HepG2 (cell line): ENCODE measurements at regions not wholly inside any gene's neighbourhood (a gene's known extent, or its start where the extent isn't known, plus 50 kb on each side); places are given as distances from the start of the nearest gene placed in this dataset.

Source experiments
- ATAC-seq: fragments of 200-7000 bp; cut with Tn5 transposase; 3 replicates; pipeline ENCODE4 v1.9.1; 2020; ENCODE audit warnings: mild to moderate bottlenecking, moderate library complexity
- BruUV-seq: library from RNA; stranded (reverse); fragments of 400-500 nt; replicated peaks from 2 replicates; lab custom pipeline; 2021; lab: Mats Ljungman, UMichigan
- CTCF ChIA-PET: fragments of 300-600 bp; formaldehyde crosslinking; extraction: SDS; loops from one replicate; lab custom pipeline; 2021; ENCODE audit warnings: low total read pairs, inconsistent platforms, low intra/inter-chr PET ratio; lab: Yijun Ruan, JAX
- POLR2A ChIA-PET: fragments of 350-600 bp; sonication (Branson Sonifier 250); formaldehyde crosslinking; loops from one replicate; lab custom pipeline; 2020; ENCODE audit warnings: antibody characterized with exemption, inconsistent platforms; lab: Yijun Ruan, JAX
- DNase-seq: peaks from one replicate; pipeline ENCODE4 v3.0.0-alpha.2; 2015; ENCODE audit warnings: low spot score
- FAIRE-seq: peaks from 3 replicates; lab custom pipeline; 2011; peaks lifted over from hg19 to GRCh38; lab: Jason Lieb, UNC
- H2AFZ ChIP-seq: one replicate; pipeline ENCODE4 v1.6.1; 2011; ENCODE audit warnings: low read length, inconsistent platforms
- H3K27ac ChIP-seq: fragments of 300-600 bp; 3 replicates; pipeline ENCODE4 v1.8.0; 2011; ENCODE audit warnings: mixed run types, mild to moderate bottlenecking, mixed read lengths, low read length, inconsistent platforms; ENCODE audit not compliant: insufficient read depth; ENCODE audit errors: extremely low read length
- H3K27me3 ChIP-seq, 2 experiments: fragments of 200-600 bp in 1 of 2; 2 replicates in 1 of 2; 3 replicates in 1 of 2; pipeline versions ENCODE4 v1.6.0 to v1.8.0; 2011; ENCODE audit warnings: low read length in 2 of 2, mild to moderate bottlenecking in 2 of 2, moderate library complexity in 2 of 2, inconsistent platforms in 1 of 2; ENCODE audit not compliant: insufficient read depth in 2 of 2, control insufficient read depth in 1 of 2
- H3K36me3 ChIP-seq, 2 experiments: fragments of 200-600 bp in 1 of 2; replicated peaks in 1 of 2; 2 replicates in 1 of 2; 3 replicates in 1 of 2; pipeline versions ENCODE4 v1.5.1 to v1.8.0; 2011; ENCODE audit warnings: low read length in 2 of 2, inconsistent platforms in 1 of 2; ENCODE audit not compliant: insufficient read depth in 2 of 2, control insufficient read depth in 1 of 2
- H3K4me1 ChIP-seq: 2 replicates; pipeline ENCODE4 v1.5.1; 2012; ENCODE audit warnings: low read length, inconsistent platforms; ENCODE audit not compliant: insufficient read depth
- H3K4me2 ChIP-seq: 2 replicates; pipeline ENCODE4 v1.6.0; 2011; ENCODE audit warnings: low read depth, low read length, inconsistent platforms
- H3K4me3 ChIP-seq, 3 experiments: fragments of 200-600 bp in 1 of 3; sonication (generic), shearing (Covaris generic) in 1 of 3; replicated peaks in 1 of 3; 2 replicates each; pipeline ENCODE4 v1.5.1; 2011 to 2016; ENCODE audit warnings: low read length in 3 of 3, inconsistent platforms in 2 of 3, low read depth in 2 of 3, mild to moderate bottlenecking in 2 of 3, control low read depth in 1 of 3, mixed read lengths in 1 of 3; ENCODE audit not compliant: insufficient read depth in 1 of 3
- H3K79me2 ChIP-seq: one replicate; pipeline ENCODE4 v1.6.1; 2011; ENCODE audit warnings: low read length, inconsistent platforms; ENCODE audit not compliant: insufficient read depth
- H3K9ac ChIP-seq: 2 replicates; pipeline ENCODE4 v1.6.0; 2011; ENCODE audit warnings: mild to moderate bottlenecking, low read depth, low read length, inconsistent platforms; ENCODE audit not compliant: insufficient read depth
- H3K9me3 ChIP-seq: 2 replicates; pipeline ENCODE4 v1.5.1; 2012; ENCODE audit warnings: mild to moderate bottlenecking, low read length
- H4K20me1 ChIP-seq: 2 replicates; pipeline ENCODE4 v1.6.0; 2011; ENCODE audit warnings: inconsistent platforms, mild to moderate bottlenecking, low read length, moderate library complexity; ENCODE audit not compliant: insufficient read depth
- HOMEZ ChIP-seq: IDR thresholded peaks from 2 replicates; pipeline ENCODE4 v1.6.1; 2016; ENCODE audit warnings: low read depth
- KLF11 ChIP-seq: IDR thresholded peaks from 2 replicates; pipeline ENCODE4 v1.6.1; 2016; ENCODE audit warnings: missing compliant biosample characterization
- MLLT10 ChIP-seq: sonication (generic); formaldehyde crosslinking; IDR thresholded peaks from 2 replicates; pipeline ENCODE4 v1.4.0; 2020; ENCODE audit warnings: missing genetic modification reagents
- MZF1 ChIP-seq: sonication (generic); formaldehyde crosslinking; IDR thresholded peaks from 2 replicates; pipeline ENCODE4 v1.8.1; 2023; ENCODE audit warnings: mild to moderate bottlenecking, missing genetic modification reagents, borderline replicate concordance
- NFE2L1 ChIP-seq: sonication (generic); formaldehyde crosslinking; IDR thresholded peaks from 2 replicates; pipeline ENCODE4 v1.4.0; 2020; ENCODE audit warnings: missing genetic modification reagents, mild to moderate bottlenecking, borderline replicate concordance
- PRDM15 ChIP-seq: sonication (generic); formaldehyde crosslinking; IDR thresholded peaks from 2 replicates; pipeline ENCODE4 v1.4.0; 2020; ENCODE audit warnings: missing genetic modification reagents
- RNF2 ChIP-seq: fragments of 450-650 bp; conservative IDR thresholded peaks from 2 replicates; pipeline ENCODE4 v1.6.1; 2016; ENCODE audit warnings: low read depth
- XRCC5 ChIP-seq: fragments of 200-400 bp; formaldehyde crosslinking; optimal IDR thresholded peaks from 2 replicates; pipeline ENCODE3; 2017; ENCODE audit warnings: mild to moderate bottlenecking, low read length
- ZNF160 ChIP-seq: sonication (generic); formaldehyde crosslinking; IDR thresholded peaks from 2 replicates; pipeline ENCODE4 v1.8.0; 2022; ENCODE audit warnings: mild to moderate bottlenecking, inconsistent platforms, missing genetic modification reagents
- ZNF337 ChIP-seq: sonication (generic); formaldehyde crosslinking; IDR thresholded peaks from 2 replicates; pipeline ENCODE4 v1.5.1; 2020; ENCODE audit warnings: missing genetic modification reagents, low read depth, mild to moderate bottlenecking, borderline replicate concordance
- ZNF382 ChIP-seq: sonication (generic); formaldehyde crosslinking; IDR thresholded peaks from 2 replicates; pipeline ENCODE4 v1.5.0; 2020; ENCODE audit warnings: missing genetic modification reagents, mild to moderate bottlenecking, borderline replicate concordance
- ZNF530 ChIP-seq: sonication (generic); formaldehyde crosslinking; IDR thresholded peaks from 2 replicates; pipeline ENCODE4 v1.5.0; 2020; ENCODE audit warnings: low read depth, mild to moderate bottlenecking, missing genetic modification reagents
- ZNF678 ChIP-seq: sonication (generic); formaldehyde crosslinking; IDR thresholded peaks from 2 replicates; pipeline ENCODE4 v1.4.0; 2020; ENCODE audit warnings: mild to moderate bottlenecking, missing genetic modification reagents
- WGBS: methylation state at CpG from one replicate; pipeline ENCODE4 v1.1.6; 2017; ENCODE audit warnings: low lambda C conversion rate; 5-methylcytosine and 5-hydroxymethylcytosine counted together
- in situ Hi-C: cut with HindIII; loops from 2 replicates; pipeline ENCODE4 v1.10.0; 2017; ENCODE audit warnings: low pct_unique_long_range_greater_than_20kb; ENCODE audit not compliant: extremely low pct_ligation_motif_present
- intact Hi-C: fragments of 100-400 bp; cut with micrococcal nuclease; formaldehyde crosslinking; loops from one replicate; pipeline ENCODE4 v1.10.0; 2022; ENCODE audit not compliant: unreplicated experiment

- TF ChIP-seq PRDM15 (CRISPR knock-in tag) (no peak), HOMEZ (no peak), KLF11 (no peak), ZNF678 (CRISPR knock-in tag) (no peak), MLLT10 (CRISPR knock-in tag) (no peak), RNF2 (no peak), ZNF382 (CRISPR knock-in tag) (no peak), ZNF530 (CRISPR knock-in tag) (no peak)
- TF ChIP-seq, all 625 proteins: peak for 0
Observed at GRCh38 chr7:125847692-125848091, 918.1 kb upstream of the POT1 start (continued).

- FAIRE-seq (no peak), ATAC-seq (no peak), DNase-seq (no peak)
- Histone ChIP-seq H3K4me1 (no peaks in the 10 kb centered on the region), H3K79me2 (no peaks in the 10 kb centered on the region), H2AFZ (no peak overlapping the region), H3K27me3 (no peaks in the 10 kb centered on the region), H3K4me2 (no peak overlapping the region), H3K36me3 (no peaks in the 10 kb centered on the region), H3K9me3 (peaks cover 75% of the 10 kb centered on the region), H3K4me3 (no peak overlapping the region), H3K27ac (no peak overlapping the region), H3K9ac (no peak overlapping the region), H4K20me1 (no peaks in the 10 kb centered on the region)
- BruUV-seq, result no TSS peak
- TF ChIP-seq XRCC5 (no peak), ZNF337 (CRISPR knock-in tag) (no peak), ZNF160 (CRISPR knock-in tag) (no peak), MZF1 (CRISPR knock-in tag) (no peak), NFE2L1 (CRISPR knock-in tag) (no peak)
- in situ Hi-C loops, result no loop called here
- CTCF ChIA-PET, result no interaction called here
- intact Hi-C loops, result no loop called here
- POLR2A ChIA-PET, result no interaction called here
- WGBS, result 11% methylated on average over 3 of the region's 3 CpGs
Observed at GRCh38 chr7:125847055-125847454, 917.4 kb upstream of the POT1 start.
